ENCODE measurements at regions not wholly inside any gene's neighbourhood (a gene's known extent, or its start where the extent isn't known, plus 50 kb on each side); places are given as distances from the start of the nearest gene placed in this dataset.

GRCh38 chr13:72195044-72195704 is 328.2 kb upstream of the DACH1 start:
- TF ChIP-seq, protein P1, sequence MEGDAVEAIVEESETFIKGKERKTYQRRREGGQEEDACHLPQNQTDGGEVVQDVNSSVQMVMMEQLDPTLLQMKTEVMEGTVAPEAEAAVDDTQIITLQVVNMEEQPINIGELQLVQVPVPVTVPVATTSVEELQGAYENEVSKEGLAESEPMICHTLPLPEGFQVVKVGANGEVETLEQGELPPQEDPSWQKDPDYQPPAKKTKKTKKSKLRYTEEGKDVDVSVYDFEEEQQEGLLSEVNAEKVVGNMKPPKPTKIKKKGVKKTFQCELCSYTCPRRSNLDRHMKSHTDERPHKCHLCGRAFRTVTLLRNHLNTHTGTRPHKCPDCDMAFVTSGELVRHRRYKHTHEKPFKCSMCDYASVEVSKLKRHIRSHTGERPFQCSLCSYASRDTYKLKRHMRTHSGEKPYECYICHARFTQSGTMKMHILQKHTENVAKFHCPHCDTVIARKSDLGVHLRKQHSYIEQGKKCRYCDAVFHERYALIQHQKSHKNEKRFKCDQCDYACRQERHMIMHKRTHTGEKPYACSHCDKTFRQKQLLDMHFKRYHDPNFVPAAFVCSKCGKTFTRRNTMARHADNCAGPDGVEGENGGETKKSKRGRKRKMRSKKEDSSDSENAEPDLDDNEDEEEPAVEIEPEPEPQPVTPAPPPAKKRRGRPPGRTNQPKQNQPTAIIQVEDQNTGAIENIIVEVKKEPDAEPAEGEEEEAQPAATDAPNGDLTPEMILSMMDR (conservative IDR thresholded peaks at IDR 0.05 in 1 of 2, IDR thresholded peaks at IDR 0.05 in 1 of 2; ENCODE audit: low read depth in 1 of 2, low read length in 2 of 2): no peak
- TF ChIP-seq EZH2 (IDR thresholded peaks at IDR 0.05; ENCODE audit: low read length, missing control alignments): no peak

Data from fibroblast of lung (primary cell).